PC-9 (cell line): ENCODE measurements at regions not wholly inside any gene's neighbourhood (a gene's known extent, or its start where the extent isn't known, plus 50 kb on each side); places are given as distances from the start of the nearest gene placed in this dataset.

ENCODE experiments used
- BruUV-seq: library from RNA; stranded (reverse); fragments of 400-500 nt; replicated peaks from 2 replicates; lab custom pipeline; 2021; lab: Mats Ljungman, UMichigan
- CTCF ChIA-PET: fragments of 300-600 bp; sonication (Branson Sonifier 250); formaldehyde crosslinking; loops from one replicate; lab custom pipeline; 2022; ENCODE audit warnings: antibody characterized with exemption; lab: Charles Lee
- POLR2A ChIA-PET: fragments of 300-600 bp; sonication (Branson Sonifier 250); formaldehyde crosslinking; loops from one replicate; lab custom pipeline; 2022; ENCODE audit warnings: antibody characterized with exemption; ENCODE audit not compliant: unreplicated experiment; lab: Charles Lee
- DNase-seq, 2 experiments: peaks; one replicate each; pipeline versions ENCODE4 v3.0.0 to v3.0.0-alpha.2; 2015 to 2022; ENCODE audit warnings: mixed read lengths in 1 of 2
- H2AFZ ChIP-seq: fragments of 200-600 bp; sonication (generic); 2 replicates; pipeline ENCODE4 v1.8.1; 2017; ENCODE audit warnings: antibody characterized with exemption
- H3F3A ChIP-seq: fragments of 200-600 bp; sonication (generic); 2 replicates; pipeline ENCODE4 v1.8.1; 2017; ENCODE audit warnings: antibody characterized with exemption, mild to moderate bottlenecking, low read depth; ENCODE audit not compliant: insufficient read depth
- H3K27ac ChIP-seq: fragments of 200-600 bp; sonication (generic); 2 replicates; pipeline ENCODE4 v1.6.1; 2016; ENCODE audit warnings: mixed run types
- H3K27me3 ChIP-seq: fragments of 200-600 bp; sonication (generic); 2 replicates; pipeline ENCODE4 v1.6.1; 2016; ENCODE audit warnings: low read depth, mixed run types; ENCODE audit not compliant: insufficient read depth
- H3K36me3 ChIP-seq: fragments of 200-600 bp; sonication (generic); 2 replicates; pipeline ENCODE4 v1.6.1; 2016; ENCODE audit warnings: low read depth, mixed run types
- H3K4me1 ChIP-seq: fragments of 200-600 bp; sonication (generic); replicated peaks from 2 replicates; pipeline ENCODE4 v1.6.1; 2016; ENCODE audit warnings: mixed run types; ENCODE audit not compliant: insufficient read depth
- H3K4me2 ChIP-seq: fragments of 200-600 bp; sonication (generic); 2 replicates; pipeline ENCODE4 v1.6.1; 2017; ENCODE audit warnings: mixed run types
- H3K4me3 ChIP-seq: fragments of 200-600 bp; sonication (generic); 2 replicates; pipeline ENCODE4 v1.6.1; 2016; ENCODE audit warnings: mixed run types
- H3K79me2 ChIP-seq: fragments of 200-600 bp; sonication (generic); 2 replicates; pipeline ENCODE4 v1.6.1; 2017; ENCODE audit warnings: low read depth, mixed run types
- H3K9me2 ChIP-seq: fragments of 200-600 bp; sonication (generic); 2 replicates; pipeline ENCODE4 v1.8.1; 2017; ENCODE audit warnings: mild to moderate bottlenecking; ENCODE audit not compliant: insufficient read depth
- H3K9me3 ChIP-seq: fragments of 200-600 bp; sonication (generic); 2 replicates; pipeline ENCODE4 v1.8.1; 2016; ENCODE audit warnings: low read depth; ENCODE audit not compliant: insufficient read depth
- H4K20me1 ChIP-seq: fragments of 200-600 bp; sonication (generic); 2 replicates; pipeline ENCODE4 v1.8.1; 2017; ENCODE audit not compliant: insufficient read depth
- CTCF ChIP-seq: fragments of 200-600 bp; sonication (generic); conservative IDR thresholded peaks from 2 replicates; pipeline ENCODE4 v1.6.1; 2017; ENCODE audit warnings: mixed run types, antibody characterized with exemption, mild to moderate bottlenecking, moderate library complexity
- EZH2 ChIP-seq: fragments of 200-600 bp; sonication (generic); IDR thresholded peaks from 2 replicates; pipeline ENCODE4 v1.8.0; 2017; ENCODE audit warnings: antibody characterized with exemption, low read depth
- intact Hi-C: fragments of 100-400 bp; cut with micrococcal nuclease; formaldehyde crosslinking; loops from one replicate; pipeline ENCODE4 v1.10.0; 2022; ENCODE audit not compliant: unreplicated experiment

- DNase-seq = no peak
- H3K27ac ChIP-seq = no peak overlapping the region
- CTCF ChIA-PET = no interaction called here
- H3K4me1 ChIP-seq = no peaks in the 10 kb centered on the region
- no peak overlapping the region for H3K4me3 ChIP-seq
- TF ChIP-seq CTCF = no peak
- no peak for TF ChIP-seq EZH2
- no peaks in the 10 kb centered on the region for H3K36me3 ChIP-seq
- no peaks in the 10 kb centered on the region for H3K9me3 ChIP-seq
- intact Hi-C loops = no loop called here
- H2AFZ ChIP-seq = no peak overlapping the region
- no peaks in the 10 kb centered on the region for H3K79me2 ChIP-seq
- H3K27me3 ChIP-seq = peaks cover 63% of the 10 kb centered on the region
- H3F3A ChIP-seq = no peaks in the 10 kb centered on the region
- H3K9me2 ChIP-seq = no peaks in the 10 kb centered on the region
- no TSS peak for BruUV-seq
- H3K4me2 ChIP-seq = no peak overlapping the region
- POLR2A ChIA-PET = no interaction called here
- H4K20me1 ChIP-seq = no peaks in the 10 kb centered on the region
These were observed 110.8 kb upstream of the POC5 start for GRCh38 chr5:75828029-75828428.

- Histone ChIP-seq H3K9me3 (no peaks in the 10 kb centered on the region), H3K27ac (no peak overlapping the region), H3K79me2 (no peaks in the 10 kb centered on the region), H4K20me1 (no peaks in the 10 kb centered on the region), H3K36me3 (no peaks in the 10 kb centered on the region), H3F3A (no peaks in the 10 kb centered on the region), H3K27me3 (peaks cover 26% of the 10 kb centered on the region; the same call in 1 of the 2 replicates), H3K4me2 (no peak overlapping the region), H3K4me3 (no peak overlapping the region), H2AFZ (no peak overlapping the region), H3K9me2 (no peaks in the 10 kb centered on the region), H3K4me1 (no peaks in the 10 kb centered on the region)
- CTCF ChIA-PET = no interaction called here
- TF ChIP-seq EZH2 (no peak), CTCF (no peak)
- intact Hi-C loops = no loop called here
- POLR2A ChIA-PET = no interaction called here
- no TSS peak for BruUV-seq
- DNase-seq = no peak
These were observed 107.1 kb upstream of the POC5 start for GRCh38 chr5:75824323-75824722.

GRCh38 chr5:75823811-75824210 lies 106.6 kb upstream of the POC5 start:
- Histone ChIP-seq H2AFZ (no peak overlapping the region), H3K4me3 (no peak overlapping the region), H3K9me3 (no peaks in the 10 kb centered on the region), H3K4me1 (no peaks in the 10 kb centered on the region), H3K4me2 (no peak overlapping the region), H3K27ac (no peak overlapping the region), H3K36me3 (no peaks in the 10 kb centered on the region), H3F3A (no peaks in the 10 kb centered on the region), H3K79me2 (no peaks in the 10 kb centered on the region), H3K9me2 (no peaks in the 10 kb centered on the region), H4K20me1 (no peaks in the 10 kb centered on the region), H3K27me3 (peaks cover 22% of the 10 kb centered on the region; the same call in 1 of the 2 replicates)
- POLR2A ChIA-PET = no interaction called here
- no TSS peak for BruUV-seq
- CTCF ChIA-PET = no interaction called here
- intact Hi-C loops = no loop called here
- TF ChIP-seq CTCF (no peak), EZH2 (no peak)
- DNase-seq = no peak
